Breast epithelium (tissue), 3 donors: ENCODE measurements at regions not wholly inside any gene's neighbourhood (a gene's known extent, or its start where the extent isn't known, plus 50 kb on each side); places are given as distances from the start of the nearest gene placed in this dataset.

Experiments used
- CTCF ChIP-seq, 3 donors: fragments of 450-650 bp; IDR thresholded peaks; one replicate each; pipeline ENCODE4 v1.5.1; 2016 to 2017; ENCODE audit warnings: antibody characterized with exemption in 3 of 3, mild to moderate bottlenecking in 3 of 3, moderate library complexity in 3 of 3
- POLR2A ChIP-seq: fragments of 450-650 bp; IDR thresholded peaks from one replicate; pipeline ENCODE4 v1.6.1; 2016; ENCODE audit warnings: antibody characterized with exemption, mild to moderate bottlenecking, moderate library complexity

GRCh38 chr13:97528518-97528917 is 94.5 kb downstream of the RAP2A start:
- TF ChIP-seq POLR2A (no peak), CTCF (IDR thresholded peaks at IDR 0.05) (no peak)
